Keratinocyte (primary cell): ENCODE measurements at regions not wholly inside any gene's neighbourhood (a gene's known extent, or its start where the extent isn't known, plus 50 kb on each side); places are given as distances from the start of the nearest gene placed in this dataset.

ENCODE experiments used
- DNase-seq: peaks from one replicate; pipeline ENCODE4 v3.0.0-alpha.2; 2011; ENCODE audit warnings: low read depth, missing footprints, low spot score
- FAIRE-seq: peaks from 2 replicates; lab custom pipeline; 2011; peaks lifted over from hg19 to GRCh38; lab: Jason Lieb, UNC
- H2AFZ ChIP-seq: 2 replicates; pipeline ENCODE4 v1.6.0; 2012; ENCODE audit warnings: low read length, control low read depth, inconsistent platforms; ENCODE audit not compliant: control insufficient read depth
- H3K27ac ChIP-seq: 2 replicates; pipeline ENCODE4 v1.5.1; 2011; ENCODE audit warnings: low read length; ENCODE audit not compliant: control insufficient read depth, insufficient read depth
- H3K27me3 ChIP-seq: 3 replicates; pipeline ENCODE4 v1.6.0; 2011; ENCODE audit warnings: low read length; ENCODE audit not compliant: control insufficient read depth, insufficient read depth; ENCODE audit errors: extremely low read depth
- H3K36me3 ChIP-seq, 2 experiments: 2 replicates in 1 of 2; 3 replicates in 1 of 2; pipeline ENCODE4 v1.5.1; 2011; ENCODE audit warnings: low read length in 2 of 2, mild to moderate bottlenecking in 1 of 2; ENCODE audit not compliant: control insufficient read depth in 2 of 2, insufficient read depth in 2 of 2; ENCODE audit errors: extremely low read depth in 1 of 2
- H3K4me1 ChIP-seq: 3 replicates; pipeline ENCODE4 v1.5.1; 2011; ENCODE audit warnings: low read length; ENCODE audit not compliant: control insufficient read depth, insufficient read depth; ENCODE audit errors: extremely low read depth
- H3K4me2 ChIP-seq: 3 replicates; pipeline ENCODE4 v1.6.0; 2011; ENCODE audit warnings: low read depth, low read length; ENCODE audit not compliant: control insufficient read depth, insufficient read depth; ENCODE audit errors: extremely low read depth
- H3K4me3 ChIP-seq, 3 experiments: fragments of 200-600 bp in 1 of 3; sonication (generic) in 1 of 3; 2 replicates in 2 of 3; 3 replicates in 1 of 3; pipeline ENCODE4 v1.5.1; 2011 to 2016; ENCODE audit warnings: low read length in 3 of 3, mild to moderate bottlenecking in 3 of 3, control low read depth in 2 of 3, inconsistent platforms in 1 of 3, low read depth in 1 of 3, mixed read lengths in 1 of 3, mixed run types in 1 of 3, moderate library complexity in 1 of 3; ENCODE audit not compliant: control insufficient read depth in 2 of 3, insufficient read depth in 2 of 3; ENCODE audit errors: extremely low read depth in 1 of 3
- H3K79me2 ChIP-seq: 2 replicates; pipeline ENCODE4 v1.6.0; 2012; ENCODE audit warnings: low read length; ENCODE audit not compliant: control insufficient read depth, insufficient read depth
- H3K9ac ChIP-seq: 3 replicates; pipeline ENCODE4 v1.6.0; 2011; ENCODE audit warnings: low read length; ENCODE audit not compliant: control insufficient read depth, insufficient read depth; ENCODE audit errors: extremely low read depth
- H3K9me1 ChIP-seq: 3 replicates; pipeline ENCODE4 v1.6.0; 2011; ENCODE audit warnings: low read length; ENCODE audit not compliant: control insufficient read depth, insufficient read depth; ENCODE audit errors: extremely low read depth
- H3K9me3 ChIP-seq: 2 replicates; pipeline ENCODE4 v1.5.1; 2012; ENCODE audit warnings: low read depth, low read length; ENCODE audit not compliant: control insufficient read depth
- H4K20me1 ChIP-seq: 3 replicates; pipeline ENCODE4 v1.6.0; 2011; ENCODE audit warnings: low read length; ENCODE audit not compliant: control insufficient read depth, insufficient read depth; ENCODE audit errors: extremely low read depth
- CTCF ChIP-seq, 3 experiments: IDR thresholded peaks in 1 of 3; conservative IDR thresholded peaks in 1 of 3; optimal IDR thresholded peaks in 1 of 3; 2 replicates in 2 of 3; 3 replicates in 1 of 3; pipeline versions ENCODE3 to v1.5.1; 2011; ENCODE audit warnings: low read length in 3 of 3, mild to moderate bottlenecking in 3 of 3, moderate library complexity in 2 of 3, control low read depth in 1 of 3, inconsistent platforms in 1 of 3; ENCODE audit not compliant: insufficient read depth in 2 of 3; ENCODE audit errors: extremely low read depth in 1 of 3
- EZH2 ChIP-seq: IDR thresholded peaks from one replicate; pipeline ENCODE4 v1.6.1; 2012; ENCODE audit warnings: inconsistent platforms, mild to moderate bottlenecking, low read length, moderate library complexity
- dilution Hi-C: fragments of 300-500 bp; cut with MboI; formaldehyde crosslinking; loops from one replicate; pipeline ENCODE4 v1.7.0; 2020; ENCODE audit warnings: low sequenced_read_pairs; ENCODE audit not compliant: extremely low pct_ligation_motif_present

- FAIRE-seq = no peak
- no peak overlapping the region for H3K4me2 ChIP-seq
- no peak for DNase-seq
- H2AFZ ChIP-seq = no peak overlapping the region
- TF ChIP-seq CTCF (optimal IDR thresholded peaks at IDR 0.05 in 1 of 3, IDR thresholded peaks at IDR 0.05 in 1 of 3, conservative IDR thresholded peaks at IDR 0.05 in 1 of 3; ENCODE audit: extremely low read depth in 1 of 3, insufficient read depth in 2 of 3, low read length in 3 of 3) (no peak), EZH2 (no peak)
- no peaks in the 10 kb centered on the region for H3K79me2 ChIP-seq
- dilution Hi-C loops = no loop called here
- H3K36me3 ChIP-seq = no peaks in the 10 kb centered on the region
- no peak overlapping the region for H3K27ac ChIP-seq
- H3K9me1 ChIP-seq = no peaks in the 10 kb centered on the region
- no peak overlapping the region for H3K9ac ChIP-seq
- no peak overlapping the region for H3K4me3 ChIP-seq
- no peaks in the 10 kb centered on the region for H3K27me3 ChIP-seq
- no peaks in the 10 kb centered on the region for H4K20me1 ChIP-seq
- no peaks in the 10 kb centered on the region for H3K9me3 ChIP-seq
- H3K4me1 ChIP-seq = no peaks in the 10 kb centered on the region
These were observed 181.6 kb upstream of the ELAC2 start for GRCh38 chr17:13199425-13199824.

GRCh38 chr17:13197586-13197985 lies 179.8 kb upstream of the ELAC2 start:
- Histone ChIP-seq H3K9me1 (no peaks in the 10 kb centered on the region), H3K27ac (no peak overlapping the region), H3K4me1 (no peaks in the 10 kb centered on the region), H3K9me3 (no peaks in the 10 kb centered on the region), H3K4me2 (no peak overlapping the region), H3K4me3 (no peak overlapping the region), H2AFZ (no peak overlapping the region), H3K79me2 (no peaks in the 10 kb centered on the region), H4K20me1 (no peaks in the 10 kb centered on the region), H3K9ac (no peak overlapping the region), H3K27me3 (no peaks in the 10 kb centered on the region), H3K36me3 (no peaks in the 10 kb centered on the region)
- TF ChIP-seq CTCF (optimal IDR thresholded peaks at IDR 0.05 in 1 of 3, IDR thresholded peaks at IDR 0.05 in 1 of 3, conservative IDR thresholded peaks at IDR 0.05 in 1 of 3; ENCODE audit: extremely low read depth in 1 of 3, insufficient read depth in 2 of 3, low read length in 3 of 3) (no peak), EZH2 (no peak)
- no peak for FAIRE-seq
- no peak for DNase-seq
- dilution Hi-C loops = no loop called here
